Medulla oblongata (tissue), 1 donor: ENCODE measurements at regions not wholly inside any gene's neighbourhood (a gene's known extent, or its start where the extent isn't known, plus 50 kb on each side); places are given as distances from the start of the nearest gene placed in this dataset.

Experiments used
- DNase-seq: peaks from one replicate; pipeline ENCODE4 v3.0.0-alpha.2; 2015; ENCODE audit errors: extremely low spot score

DNA sequence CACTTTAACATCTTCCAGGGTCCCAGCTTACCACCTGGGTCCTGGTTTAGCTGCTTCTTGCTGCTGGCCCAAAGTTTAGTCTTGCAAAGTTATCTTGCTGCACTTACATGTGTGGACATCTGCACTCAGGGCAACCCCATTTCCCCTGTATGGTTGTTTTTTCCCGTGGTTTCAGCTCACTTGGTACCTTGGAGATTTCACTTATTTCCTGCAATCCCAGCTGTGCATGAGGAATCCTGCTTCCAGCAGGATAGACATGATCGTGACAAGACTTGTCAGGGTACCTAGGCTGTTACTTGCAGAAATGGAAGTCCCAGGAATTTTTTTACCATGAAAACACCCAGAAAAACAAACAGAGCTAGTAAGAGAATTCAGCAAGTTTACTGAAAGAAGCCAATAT lies 95.9 kb upstream of the LEP start:
- no peak for DNase-seq

DNA sequence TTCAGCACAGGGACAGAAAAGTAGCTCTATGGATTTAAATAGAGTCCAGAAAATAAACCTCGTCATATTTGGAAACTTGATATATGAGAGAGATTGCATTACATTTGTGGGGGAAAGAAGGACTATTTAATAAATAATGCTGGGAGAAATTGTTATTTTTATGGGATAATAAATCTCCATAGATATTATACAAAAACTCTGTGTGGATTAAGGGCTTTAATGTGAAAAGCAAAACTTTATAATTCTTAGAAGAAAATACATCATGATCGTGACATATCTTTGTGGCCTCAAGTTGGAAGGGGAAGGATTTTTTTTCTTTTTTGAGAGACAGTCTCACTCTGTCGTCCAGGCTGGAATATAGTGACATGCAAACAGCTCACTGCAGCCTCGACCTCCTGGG lies 95.0 kb upstream of the LEP start:
- no peak for DNase-seq

- DNase-seq: no peak
Measured at GRCh38 chr7:128148676-128149075, 92.4 kb upstream of the LEP start.

DNA sequence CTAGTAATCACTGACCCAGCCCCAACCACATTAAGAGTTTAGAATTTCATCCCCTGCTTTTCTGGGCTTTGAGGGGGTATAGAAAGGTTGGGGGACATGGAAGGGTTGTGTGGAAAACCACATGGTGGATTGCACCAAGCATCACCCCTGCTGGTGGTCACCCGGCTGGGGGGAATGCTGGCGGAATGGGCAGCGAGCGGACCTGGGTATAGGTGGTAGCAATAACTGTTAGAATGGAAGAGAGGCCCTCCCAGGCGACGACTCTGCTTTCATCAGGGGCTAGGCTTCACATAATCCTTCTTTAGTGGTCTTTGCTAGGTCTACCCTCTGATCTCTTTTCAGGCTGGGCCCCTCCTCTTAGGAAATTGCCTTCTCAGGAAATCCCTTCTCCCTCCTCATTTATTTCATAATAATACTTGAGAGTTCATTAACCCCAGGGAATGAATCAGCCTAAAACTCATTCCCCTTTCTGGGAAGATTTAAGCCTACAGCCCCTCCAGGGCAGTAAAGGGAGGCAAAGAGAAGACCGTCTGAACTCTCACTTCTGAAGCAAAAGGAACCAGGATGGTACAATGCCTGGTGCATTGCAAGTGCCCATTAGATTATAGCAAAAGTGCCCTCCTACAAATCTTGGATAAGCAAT lies 90.7 kb upstream of the LEP start:
- no peak for DNase-seq

GRCh38 chr7:128151635-128152034 lies 89.4 kb upstream of the LEP start:
- no peak for DNase-seq

- DNase-seq: no peak
Measured at GRCh38 chr7:128152721-128153120, 88.4 kb upstream of the LEP start.

DNA sequence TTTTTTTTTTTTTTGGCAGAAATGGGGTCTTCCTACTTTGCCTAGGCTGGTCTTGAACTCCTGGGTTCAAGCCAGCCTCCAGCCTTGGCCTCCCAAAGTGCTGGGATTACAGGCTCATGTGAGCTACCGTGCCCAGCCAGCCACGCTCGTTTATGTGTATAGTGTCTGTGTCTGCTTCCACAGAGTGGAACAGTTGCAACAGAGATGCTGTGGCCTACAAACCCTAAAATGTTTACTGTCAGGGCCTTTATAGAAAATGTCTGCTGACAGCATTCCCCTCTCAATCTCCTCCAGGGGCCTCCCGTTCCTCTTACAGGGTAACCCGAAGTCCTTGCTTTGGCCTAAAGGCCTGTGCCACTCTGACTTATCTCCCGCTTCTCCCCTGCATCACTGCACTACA lies 87.6 kb upstream of the LEP start:
- no peak for DNase-seq

DNA sequence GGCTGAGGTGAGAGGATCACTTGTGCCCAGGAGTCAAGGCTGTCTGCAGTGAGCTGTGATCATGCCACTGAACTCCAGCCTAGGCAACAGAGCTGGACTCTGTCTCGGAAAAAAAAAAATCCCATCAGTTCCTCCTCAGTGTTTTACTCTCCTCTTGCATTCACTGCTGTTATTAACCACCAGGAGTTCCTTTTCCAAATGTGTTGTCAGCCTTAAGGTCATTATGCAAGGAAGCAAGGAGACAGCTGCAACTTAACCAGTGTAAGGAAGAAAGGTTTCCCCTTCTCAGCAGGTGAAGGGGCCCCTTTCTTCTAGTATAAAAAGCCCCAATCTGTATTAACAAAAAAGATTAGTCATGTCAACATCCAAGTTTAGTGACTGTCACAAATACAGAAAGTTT lies 86.6 kb upstream of the LEP start:
- no peak for DNase-seq

- no peak for DNase-seq
Measured at GRCh38 chr7:128155100-128155740, 85.9 kb upstream of the LEP start.

DNA sequence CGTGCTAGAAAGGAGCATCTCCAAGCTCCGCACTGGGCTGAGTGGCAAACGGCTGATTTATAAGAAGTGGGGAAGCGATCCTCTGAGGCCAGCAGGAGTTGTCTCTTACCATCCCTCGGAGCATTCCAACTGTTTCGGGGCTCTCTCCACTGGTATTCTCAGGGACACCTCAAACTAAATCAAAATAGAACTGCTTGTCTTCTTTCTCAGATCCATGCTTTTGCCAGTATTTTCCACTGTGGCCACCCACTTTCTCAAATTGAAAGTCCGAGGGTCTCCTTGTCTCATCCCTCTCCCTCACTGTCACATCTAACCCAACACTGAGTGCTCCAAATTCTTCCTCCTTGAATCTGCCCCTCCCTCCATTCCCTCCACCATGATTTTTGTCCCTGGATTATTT lies 83.2 kb upstream of the LEP start:
- no peak for DNase-seq

- no peak for DNase-seq
Measured at GRCh38 chr7:128158370-128158769, 82.7 kb upstream of the LEP start.

DNA sequence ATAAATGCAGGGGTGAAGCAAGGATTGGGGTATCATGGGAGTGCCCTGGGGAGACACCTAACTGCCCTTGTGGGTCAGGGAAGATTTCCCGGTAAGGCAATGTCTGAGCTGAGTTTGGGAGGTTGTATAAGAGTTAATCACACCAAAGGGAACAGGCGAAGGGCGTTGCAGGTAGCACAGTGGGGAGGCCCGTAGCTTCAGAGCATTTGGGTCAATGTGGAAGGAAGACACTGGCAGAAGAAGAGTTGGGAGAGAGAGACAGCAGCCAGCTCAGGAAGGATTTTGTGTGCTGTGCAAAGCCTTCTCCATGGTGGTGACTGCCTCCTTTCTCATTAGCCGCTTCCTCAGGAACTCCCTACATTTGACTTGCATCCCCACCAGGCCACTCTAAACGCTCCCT lies 80.8 kb upstream of the LEP start:
- no peak for DNase-seq

- no peak for DNase-seq
Measured at GRCh38 chr7:128161466-128162125, 79.5 kb upstream of the LEP start.

DNA sequence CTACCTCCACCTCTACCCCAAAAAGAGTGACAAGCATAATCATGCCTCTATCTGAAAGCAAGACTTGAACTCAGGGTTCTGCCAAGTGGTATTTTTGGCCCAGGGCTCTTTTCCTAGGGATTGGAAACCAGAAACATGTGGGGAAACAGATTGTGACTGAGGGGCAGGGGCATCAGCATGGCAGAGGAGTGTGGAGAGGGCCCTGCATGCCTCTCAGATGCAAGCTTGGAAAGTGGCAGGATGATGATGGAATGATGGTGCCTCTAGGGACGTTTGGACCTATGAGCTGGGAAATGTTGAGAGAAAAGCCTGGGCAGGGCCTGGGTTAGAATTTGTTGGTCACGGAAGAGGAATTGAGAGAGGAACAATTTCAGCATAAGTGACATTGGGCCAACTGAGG lies 78.4 kb upstream of the LEP start:
- DNase-seq: no peak

- DNase-seq: no peak
Measured at GRCh38 chr7:128163473-128163872, 77.6 kb upstream of the LEP start.

- DNase-seq: no peak
Measured at GRCh38 chr7:128164061-128164954, 76.8 kb upstream of the LEP start.

DNA sequence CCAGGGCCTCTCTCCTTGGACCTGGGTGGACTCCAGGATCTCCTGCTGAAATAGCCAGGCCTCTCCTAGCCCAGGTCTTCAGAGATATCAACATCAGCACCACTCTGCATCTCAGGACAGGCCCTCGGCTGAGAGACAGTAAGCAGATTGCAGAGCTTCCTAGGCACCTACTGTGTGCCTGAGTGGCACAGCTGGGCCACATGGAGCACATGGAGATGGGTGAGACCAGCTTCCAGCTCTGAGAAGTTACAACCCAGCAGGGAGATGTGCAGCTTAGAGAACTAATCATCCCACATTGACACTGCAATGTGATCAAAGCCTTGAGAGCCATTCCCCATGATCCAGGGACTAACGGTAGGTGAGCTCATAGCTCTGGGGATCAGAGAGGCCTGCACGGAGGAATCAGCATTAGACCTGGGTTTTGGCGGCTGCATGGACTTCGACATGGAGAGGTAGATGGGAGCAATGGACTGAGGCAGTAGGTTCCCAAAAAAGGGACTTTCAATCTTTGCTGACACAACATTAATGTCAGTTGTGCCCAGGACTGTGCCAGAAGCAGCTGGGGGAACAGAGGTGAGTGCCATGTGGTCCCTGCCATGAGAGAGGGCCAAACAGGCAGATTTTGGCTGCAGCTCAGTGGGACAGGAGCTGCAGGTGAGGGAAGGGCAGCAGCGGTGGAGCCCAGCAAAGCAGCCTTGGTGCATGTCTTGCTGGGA lies 76.0 kb upstream of the LEP start:
- no peak for DNase-seq

- no peak for DNase-seq
Measured at GRCh38 chr7:128165927-128166420, 75.1 kb upstream of the LEP start.

GRCh38 chr7:128166603-128167041 lies 74.5 kb upstream of the LEP start:
- no peak for DNase-seq

- no peak for DNase-seq
Measured at GRCh38 chr7:128167042-128167701, 73.9 kb upstream of the LEP start.
